Activated CD4-positive, alpha-beta T cell treated with anti-CD3 and anti-CD28 coated beads for 1 hour (primary cell): ENCODE measurements at regions not wholly inside any gene's neighbourhood (a gene's known extent, or its start where the extent isn't known, plus 50 kb on each side); places are given as distances from the start of the nearest gene placed in this dataset.

ENCODE experiments used
- DNase-seq: peaks from one replicate; pipeline ENCODE4 v3.0.0-alpha.2; 2020

DNA sequence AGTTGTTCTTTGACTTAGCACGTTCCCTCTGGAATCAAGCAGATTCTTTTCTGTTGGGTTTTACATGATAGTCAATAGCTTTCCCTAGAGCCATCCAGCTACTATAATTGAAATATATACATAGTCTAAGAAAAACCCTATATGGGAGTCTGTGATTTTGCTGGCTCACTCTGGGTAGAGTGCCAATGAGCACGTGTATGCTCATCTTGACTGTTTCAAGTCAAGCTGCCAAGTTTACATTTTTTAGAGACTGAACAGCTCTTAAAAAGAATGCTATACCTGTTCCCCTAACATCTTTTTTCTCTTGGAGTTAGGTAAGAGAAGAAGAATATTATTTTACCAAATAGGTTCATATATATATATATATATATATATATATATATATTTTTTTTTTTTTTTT, 182.8 kb upstream of the NRIP1 start:
- no peak for DNase-seq

DNA sequence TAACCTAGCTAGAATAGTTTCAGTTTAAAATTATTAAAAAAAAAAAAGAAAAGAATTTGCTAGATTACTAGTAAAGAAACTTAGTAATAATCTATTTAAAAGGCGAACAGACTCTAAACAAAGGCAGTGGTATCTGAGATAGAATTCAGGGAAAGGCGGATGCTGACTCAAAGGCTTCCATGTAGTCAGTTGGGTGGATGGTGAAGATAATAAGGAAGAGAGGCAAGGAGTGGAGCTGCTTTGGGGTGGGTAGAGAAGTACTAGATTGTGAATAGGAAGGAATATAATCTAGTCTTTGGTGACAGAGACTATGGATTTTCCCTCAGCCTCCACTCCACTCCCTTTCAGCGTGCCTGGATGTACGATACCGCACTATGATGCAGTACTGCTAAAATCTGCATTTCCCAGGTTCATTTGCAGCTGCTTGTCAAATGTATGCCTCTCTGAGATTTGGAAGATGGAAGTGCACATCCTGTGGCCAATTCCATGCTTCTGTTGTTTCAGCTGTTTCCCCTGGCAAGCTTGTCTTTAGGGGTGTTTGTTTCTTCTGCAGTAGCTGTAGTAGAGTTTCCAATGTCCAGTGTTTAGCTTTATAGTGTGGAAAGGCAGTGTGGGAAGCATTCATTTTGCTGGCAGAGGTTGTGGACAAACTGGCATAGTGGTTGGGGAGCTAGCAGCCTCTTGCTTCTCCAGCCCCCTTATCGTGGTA, 184.6 kb upstream of the NRIP1 start:
- DNase-seq, result no peak

DNA sequence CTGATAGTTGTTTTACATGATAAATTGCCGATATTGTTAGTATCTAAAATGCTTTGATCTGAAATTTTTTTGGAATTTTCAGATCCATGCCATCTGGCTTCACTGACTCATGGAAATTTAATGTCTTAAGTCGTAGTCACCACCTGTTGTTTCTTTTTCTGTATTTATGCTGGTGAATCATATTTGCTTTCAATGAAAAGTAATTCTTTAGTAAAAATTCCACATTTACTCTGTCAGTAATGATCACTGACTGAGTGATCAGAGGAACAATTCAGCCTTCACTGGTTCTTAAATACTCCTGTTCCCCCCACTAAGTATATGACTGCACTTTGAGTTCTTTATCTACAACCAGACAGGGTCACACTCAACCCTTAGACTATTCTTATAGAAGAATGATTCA, 185.6 kb upstream of the NRIP1 start:
- no peak for DNase-seq

DNA sequence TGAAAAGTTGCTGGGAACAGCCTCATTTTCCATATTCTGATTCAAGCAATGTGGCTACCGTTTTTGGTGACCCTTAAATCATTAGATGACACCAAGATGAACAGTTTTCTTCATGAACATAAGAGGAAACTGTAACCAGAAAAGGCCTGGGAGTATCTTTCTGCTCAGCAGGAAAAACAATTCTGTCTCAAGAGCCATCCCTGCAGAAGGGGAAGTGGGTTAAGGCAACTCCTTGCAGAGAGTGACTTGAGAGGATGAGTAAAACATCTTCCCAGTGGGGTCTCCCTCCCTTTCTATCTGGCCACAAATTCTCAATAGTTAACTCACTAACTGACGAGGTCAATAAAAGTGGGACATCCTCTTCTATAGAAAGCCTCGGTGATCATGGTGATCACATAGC, 187.6 kb upstream of the NRIP1 start:
- DNase-seq, result no peak

DNA sequence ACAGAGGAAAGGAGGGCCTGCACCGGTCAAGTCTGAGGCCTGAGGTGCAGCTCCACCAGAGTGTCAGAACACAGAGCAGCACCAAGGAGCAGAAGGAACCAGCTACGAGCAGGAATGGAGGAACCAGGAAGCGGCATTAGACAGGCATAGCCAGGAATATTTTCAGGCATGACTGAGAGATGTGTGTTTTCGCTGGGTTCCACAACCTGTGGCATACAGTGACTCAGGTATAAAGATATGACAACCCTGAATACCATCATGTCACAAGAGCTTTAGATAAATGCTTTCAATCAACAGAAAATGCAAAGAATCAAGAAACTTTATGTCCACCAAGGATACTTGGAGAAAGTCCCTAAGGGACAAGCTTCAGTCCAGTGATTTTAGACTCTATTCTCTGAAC, 189.3 kb upstream of the NRIP1 start:
- DNase-seq, result no peak

DNA sequence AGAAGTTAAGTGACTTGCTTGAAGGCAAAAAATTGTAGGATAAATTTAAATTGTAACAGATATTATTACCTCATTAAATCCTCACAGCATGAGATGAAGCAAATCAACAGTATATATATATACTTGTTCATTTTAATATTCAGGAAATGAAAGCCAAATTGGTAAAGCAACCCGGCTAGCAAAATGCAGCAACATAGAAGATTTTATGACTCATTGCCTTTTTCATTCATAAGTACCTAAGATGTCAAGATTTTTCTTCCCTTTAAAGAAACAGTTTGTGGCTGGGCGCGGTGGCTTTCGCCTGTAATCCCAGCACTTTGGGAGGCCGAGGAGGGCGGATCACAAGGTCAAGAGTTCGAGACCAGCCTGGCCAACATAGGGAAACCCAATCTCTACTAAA, 190.5 kb upstream of the NRIP1 start:
- DNase-seq, result no peak

DNA sequence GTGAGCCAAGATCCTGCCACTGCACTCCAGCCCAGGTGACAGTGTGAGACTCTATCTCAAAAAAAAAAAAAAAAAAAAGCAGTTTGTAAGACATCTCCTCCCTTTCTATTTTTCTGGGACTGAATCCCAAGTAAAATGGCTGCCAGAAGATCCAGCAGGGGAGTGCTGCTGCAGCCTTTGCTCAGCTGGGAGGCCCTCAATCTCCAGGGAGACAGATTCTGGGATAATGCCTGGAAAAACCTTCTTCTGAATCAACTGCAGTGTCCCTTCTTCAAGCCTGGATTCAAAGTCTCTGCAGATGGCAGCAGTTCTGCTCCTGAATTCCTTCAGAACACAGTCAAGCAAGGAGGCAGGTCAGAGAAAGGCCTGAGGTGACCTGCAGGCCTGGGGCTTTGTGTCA, 191.0 kb upstream of the NRIP1 start:
- DNase-seq, result no peak

DNA sequence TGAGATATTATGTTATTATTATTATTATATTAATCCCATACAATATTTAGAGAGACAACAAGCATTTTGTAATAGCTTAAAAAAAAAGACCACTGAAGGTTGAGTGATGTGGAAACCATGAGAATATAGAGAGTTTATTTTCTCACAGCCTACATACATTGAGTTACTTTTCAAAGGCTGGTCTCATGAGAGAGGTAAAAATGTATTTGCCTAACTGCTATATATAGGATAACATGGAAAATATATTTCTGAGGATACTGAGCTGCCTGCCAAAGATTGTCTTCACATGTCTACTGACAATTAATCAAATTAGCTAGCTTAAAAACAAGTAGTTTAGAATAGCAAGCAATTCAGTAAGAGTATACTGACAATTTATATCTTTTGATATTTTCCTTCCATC, 192.2 kb upstream of the NRIP1 start:
- no peak for DNase-seq

DNA sequence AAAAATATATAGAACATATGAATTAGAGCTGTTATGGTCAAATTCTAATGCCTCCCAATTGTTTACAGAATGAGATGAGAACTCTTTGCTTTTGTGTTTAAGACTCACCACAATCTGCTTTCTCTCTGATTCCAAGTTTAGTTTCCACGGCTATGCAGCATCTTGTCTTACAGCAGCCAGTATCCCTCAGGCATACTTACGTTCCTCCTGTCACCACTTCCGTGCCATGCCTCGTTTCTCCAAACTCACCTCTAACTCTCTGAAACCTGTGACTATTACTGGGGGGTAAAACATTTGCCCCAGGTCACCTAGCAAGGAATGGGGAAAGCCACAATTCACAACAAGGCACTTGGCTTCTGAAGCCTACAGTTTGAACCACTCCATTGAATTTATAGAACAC, 192.8 kb upstream of the NRIP1 start:
- DNase-seq, result no peak

DNA sequence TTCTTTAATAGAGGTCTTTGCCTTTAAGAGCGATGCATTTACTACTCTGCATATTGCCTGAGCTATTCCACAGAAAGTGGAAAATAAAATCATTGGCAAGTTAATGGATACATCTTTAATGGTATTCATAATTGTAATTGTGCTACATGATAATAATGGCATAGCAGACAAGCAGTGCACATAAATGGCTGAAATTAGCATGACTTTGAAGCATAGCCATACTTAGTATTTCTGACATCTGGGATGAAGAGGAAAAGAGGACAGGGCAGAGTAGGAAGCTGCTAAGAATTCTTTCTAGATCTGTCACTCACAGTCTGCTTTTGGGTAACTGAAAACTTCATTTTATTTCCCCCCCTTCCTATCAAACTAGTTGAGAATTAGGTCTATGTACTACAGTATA, 195.0 kb upstream of the NRIP1 start:
- DNase-seq, result no peak

DNA sequence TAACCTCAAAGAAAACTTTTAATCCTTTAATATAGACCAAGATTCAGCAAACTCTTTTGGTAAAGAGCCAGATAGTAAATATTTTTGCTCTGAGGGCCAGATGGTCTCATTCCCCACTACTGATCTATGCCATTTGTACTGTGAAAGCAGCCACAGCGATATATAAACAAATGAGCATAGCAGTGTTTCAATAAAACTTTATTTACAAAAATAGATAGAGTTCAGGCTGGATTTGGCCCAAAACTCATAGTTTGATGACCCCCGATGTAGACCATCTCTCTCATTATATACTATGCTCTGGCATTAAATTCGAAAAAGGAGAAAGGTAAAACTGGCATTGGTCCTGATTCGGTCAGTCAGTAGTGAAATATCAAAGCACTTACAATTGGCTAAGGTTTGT, 195.8 kb upstream of the NRIP1 start:
- no peak for DNase-seq

DNA sequence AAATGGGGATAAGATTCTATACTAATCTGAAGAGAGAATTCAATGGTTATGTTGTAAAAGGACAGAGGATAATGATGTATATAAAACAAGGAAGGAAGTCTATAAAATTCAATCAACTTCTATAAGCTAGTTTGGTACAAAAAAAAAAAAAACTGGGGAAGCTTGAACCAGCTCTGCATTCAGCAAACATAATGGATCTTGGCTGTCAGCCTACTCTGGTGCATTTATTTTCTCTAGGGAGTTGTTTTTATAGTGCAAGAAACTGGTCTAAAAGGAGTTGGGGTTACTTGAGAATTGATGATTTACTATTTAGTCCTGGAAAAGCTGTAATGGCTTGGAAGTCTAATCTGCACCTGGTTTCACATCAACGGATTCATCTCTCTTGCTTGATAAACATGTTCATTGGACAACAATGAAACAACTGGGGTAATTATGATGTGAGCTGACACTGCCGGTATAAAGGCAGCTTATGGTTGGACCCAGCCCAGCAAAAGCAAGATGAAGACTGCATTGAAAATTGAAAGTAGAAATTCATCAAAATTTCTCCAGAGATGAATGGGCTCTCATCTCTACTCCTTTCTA, 199.4 kb upstream of the NRIP1 start:
- DNase-seq, result no peak

DNA sequence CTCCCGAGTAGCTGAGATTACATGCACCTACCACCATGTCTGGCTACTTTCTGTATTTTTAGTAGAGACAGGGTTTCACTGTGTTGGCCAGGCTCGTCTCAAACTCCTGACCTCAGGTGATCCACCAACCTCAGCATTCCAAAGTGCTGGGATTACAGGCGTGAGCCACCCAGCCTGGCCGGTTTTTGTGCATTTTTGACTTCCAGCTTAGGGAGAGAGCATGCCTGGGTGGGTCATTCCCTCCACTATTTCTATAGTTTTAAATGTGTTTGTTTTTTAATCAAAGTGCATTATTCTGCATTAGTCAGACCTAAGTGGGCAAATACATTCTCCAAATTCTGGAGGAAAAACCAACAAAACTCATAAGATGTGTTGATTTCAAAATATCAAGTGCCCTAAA, 207.4 kb upstream of the NRIP1 start:
- no peak for DNase-seq

DNA sequence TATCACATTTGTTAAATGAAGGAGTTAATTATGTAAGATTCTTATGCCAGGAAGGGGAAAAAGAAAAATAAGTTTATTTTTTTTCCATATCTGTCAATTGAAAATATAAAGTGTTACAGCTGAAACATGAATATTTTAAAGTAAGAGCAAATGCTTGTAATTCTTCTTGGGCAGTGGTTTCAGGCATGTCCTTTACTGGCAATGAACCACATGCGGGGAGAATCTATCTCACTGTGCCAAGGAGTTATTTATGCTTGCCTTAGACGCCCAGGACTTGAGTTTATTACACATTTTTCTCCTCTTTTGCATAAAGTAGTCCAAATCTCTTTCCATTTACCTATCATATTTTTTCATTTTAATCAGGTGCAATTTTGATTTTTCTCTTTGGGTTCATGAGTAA, 207.8 kb upstream of the NRIP1 start:
- DNase-seq, result no peak

DNA sequence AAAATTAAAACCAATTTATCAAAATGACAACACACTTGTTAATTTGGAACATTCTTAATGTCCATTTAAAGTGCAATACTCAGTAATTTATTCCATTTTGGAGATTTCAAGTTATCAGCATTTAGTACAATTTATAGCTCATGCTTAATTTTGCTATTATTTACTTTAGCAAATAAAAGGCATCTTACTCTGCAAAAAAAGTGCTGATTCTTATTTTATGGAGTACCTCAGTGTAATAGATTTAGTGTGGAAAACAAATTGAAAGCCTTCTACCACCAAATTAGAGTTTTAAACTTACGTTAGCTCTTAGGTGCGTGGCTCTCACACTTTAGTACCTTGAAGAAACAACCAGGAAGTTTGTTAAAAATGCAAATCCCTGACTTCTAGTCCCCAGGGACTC, 208.4 kb upstream of the NRIP1 start:
- no peak for DNase-seq

DNA sequence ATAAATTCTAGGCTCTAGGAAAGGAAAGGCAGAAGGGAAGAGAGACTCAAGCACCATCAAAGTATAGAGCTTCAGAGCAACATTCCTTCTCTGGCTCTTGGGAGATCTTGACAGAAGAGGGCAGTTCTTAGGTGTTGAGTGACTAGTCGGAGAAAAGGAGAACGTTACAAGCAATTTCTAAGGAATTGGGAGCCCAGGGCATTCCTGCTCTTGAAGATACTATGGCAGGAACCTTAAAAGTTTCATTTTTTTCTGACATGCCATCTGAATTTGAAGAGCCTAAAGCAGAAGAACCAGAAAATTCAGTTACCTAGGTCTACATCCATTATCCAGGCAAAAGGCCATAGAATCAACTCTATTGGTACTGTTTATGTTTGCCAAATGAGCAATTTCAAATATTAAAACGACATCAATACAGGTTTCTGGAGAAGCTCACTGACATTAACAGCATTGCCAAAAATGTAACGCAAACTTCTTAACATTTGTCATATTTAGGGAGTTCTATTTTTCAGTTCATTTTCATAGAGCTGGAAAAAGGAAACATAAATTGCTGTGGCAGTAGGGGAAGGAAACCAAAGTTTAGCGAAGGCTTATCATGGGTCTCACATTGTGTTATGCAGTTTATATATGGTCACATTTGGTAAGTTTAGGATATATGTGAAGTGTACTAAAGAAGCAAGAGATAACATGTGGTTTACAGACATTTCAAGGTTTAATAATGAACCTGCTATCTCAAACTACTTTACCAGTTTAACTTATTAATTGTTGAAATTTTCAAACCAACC, 210.1 kb upstream of the NRIP1 start:
- no peak for DNase-seq

DNA sequence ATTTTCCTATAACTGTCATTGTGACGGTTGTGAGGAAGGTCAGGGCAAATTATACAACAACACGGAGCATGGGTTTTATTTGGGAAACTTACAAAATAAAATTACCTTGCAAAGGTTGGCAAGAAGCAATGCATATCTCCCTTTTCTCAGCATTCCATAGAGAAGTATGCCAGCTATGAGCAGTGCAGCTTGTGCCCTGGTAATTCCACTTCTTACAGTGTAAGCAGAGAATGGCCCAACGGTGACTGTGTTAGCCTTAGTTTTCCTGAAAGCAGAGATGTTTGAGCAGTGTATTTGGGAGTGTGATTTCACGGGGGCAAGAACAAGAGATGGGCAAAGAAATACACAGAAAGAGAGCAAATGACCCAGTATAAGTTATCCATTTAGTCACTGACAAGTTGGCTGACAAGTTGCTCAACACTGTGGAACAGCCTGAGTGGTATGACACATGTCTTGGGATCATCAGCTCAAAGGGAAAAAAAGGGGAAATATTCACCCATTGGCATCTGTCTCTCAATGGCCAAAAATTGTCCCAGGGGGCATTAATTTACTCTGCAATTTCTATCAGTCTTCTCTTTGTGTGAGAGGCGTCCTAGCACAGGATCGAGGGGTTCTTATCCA, 210.9 kb upstream of the NRIP1 start:
- no peak for DNase-seq

DNA sequence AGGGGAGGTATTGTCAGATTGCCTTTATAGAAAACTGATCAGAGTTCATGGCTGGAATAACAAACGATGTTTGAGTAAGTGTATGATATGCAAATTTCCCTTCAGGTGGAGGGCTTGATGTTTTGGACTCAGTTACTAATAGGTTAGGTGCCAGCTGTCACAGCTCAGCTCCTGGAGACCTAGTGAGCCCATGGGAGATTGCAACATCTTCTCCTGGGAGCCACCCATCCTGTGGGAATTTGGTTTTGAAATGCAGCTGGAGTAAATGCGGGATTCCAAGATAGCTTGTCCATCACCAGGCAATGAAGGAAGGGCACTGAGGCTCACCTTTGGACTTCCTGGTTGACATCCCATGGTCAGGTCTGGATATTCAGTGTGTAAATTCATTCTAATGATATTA, 211.4 kb upstream of the NRIP1 start:
- DNase-seq, result no peak

DNA sequence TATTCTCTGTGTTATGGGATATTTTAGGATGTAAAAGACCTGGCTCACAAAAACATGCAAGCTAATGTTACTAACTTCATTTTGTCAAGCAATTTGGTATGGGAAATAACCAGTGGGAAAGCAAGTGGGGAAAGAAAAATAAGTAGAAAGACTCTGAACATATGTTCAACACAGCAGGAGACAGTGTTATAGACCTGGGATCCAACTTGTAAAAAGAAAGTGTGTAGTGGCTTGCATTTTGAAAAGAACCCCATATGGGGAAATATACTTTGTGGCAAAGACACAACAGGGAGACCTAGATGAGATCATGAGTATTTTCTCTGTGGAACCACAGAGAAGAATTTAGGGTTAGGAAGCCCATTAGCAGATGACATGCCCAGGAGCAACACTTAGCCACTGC, 212.7 kb upstream of the NRIP1 start:
- no peak for DNase-seq

DNA sequence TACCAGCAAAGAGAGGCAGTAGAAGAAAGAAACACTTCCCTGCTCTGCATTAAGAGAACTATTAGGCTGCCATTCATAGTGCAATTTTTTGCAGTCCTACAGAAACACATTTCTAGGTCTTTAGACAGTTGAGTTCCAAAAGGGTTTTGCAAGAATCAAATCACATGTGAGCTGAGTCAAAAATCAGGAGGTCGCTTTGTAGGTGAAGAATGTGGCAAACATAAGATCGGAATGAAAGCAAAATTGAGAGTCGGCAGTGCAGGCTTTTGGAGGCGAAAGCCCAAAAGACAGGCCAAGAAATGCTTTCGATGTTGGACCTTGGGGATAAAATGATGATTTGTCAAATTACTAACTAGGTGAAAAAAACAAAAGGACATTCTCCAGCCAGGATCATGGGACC, 213.5 kb upstream of the NRIP1 start:
- no peak for DNase-seq

DNA sequence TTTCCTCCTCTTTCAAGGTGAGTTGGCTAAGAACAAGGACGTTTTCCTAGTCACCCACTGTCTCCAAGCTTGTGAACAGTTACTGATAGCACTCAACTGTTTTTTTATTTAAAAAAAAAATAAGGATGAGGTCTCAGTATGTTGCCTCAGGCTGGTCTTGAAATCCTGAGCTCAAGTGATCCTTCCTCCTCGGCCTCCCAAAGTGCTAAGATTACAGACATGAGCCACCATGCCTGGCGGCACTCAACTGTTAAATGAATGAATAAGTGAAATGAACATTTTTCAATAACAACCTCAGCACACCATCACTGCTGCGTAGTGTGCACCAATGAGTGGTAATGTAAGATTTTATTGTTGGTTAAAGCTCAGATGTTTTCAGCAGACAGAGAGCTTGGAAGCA, 214.1 kb upstream of the NRIP1 start:
- DNase-seq, result no peak

DNA sequence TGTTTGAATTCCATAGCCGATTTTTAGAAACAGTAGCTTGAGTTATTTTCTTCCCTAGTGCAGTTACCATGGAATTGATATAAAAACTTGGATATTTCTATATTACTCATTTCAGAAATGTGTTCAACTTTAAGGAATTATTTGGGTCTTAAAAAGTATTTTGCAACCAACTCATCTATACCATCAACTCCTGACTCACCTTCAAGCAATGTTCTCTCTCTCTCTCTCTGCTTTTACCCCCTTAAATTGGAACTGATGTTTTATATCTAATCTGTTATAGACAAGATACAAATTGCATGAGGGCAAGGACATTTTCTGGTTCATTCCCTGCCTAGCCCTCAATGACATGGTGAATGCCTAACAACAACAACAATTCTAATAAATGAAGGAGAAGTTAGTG, 214.7 kb upstream of the NRIP1 start:
- no peak for DNase-seq

DNA sequence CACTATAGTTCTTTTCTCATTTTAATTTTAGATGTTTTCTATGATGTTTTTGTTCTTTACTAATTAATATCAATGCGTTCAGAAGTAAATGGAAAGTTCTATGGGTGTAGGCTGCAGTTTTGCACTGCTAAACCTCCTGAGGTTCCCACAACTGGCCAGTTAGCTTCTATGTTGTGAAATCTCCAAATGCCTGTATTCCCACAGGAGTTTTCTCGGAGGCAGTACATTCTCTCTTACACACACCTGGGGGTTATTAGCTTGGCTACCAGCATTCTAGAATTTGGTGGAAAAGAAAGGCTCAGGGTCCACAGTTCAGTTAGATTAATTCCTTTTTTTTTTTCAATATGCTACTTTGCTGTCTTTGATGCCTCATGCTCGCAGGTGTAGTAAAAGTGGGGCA, 216.9 kb upstream of the NRIP1 start:
- DNase-seq, result no peak

DNA sequence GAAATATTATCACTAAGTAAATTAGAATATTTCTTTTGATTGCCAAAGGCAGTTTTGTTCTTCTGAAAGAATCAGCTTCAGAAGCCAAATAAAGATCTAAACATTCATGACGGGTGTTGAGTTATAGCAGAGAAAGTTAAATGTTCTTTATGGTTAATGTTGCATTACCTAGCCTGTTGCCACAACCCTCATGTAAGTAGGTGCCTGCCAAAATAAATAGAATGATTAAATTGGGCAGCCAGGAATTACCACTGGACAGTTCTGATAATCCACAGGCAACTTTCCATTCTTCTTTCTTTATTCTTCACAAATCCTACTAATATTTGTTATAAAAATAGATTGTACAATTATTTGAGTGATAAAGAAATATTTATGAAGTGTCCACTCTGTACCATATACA, 217.9 kb upstream of the NRIP1 start:
- DNase-seq, result no peak
